Heart left ventricle (tissue), 16 donors: ENCODE measurements at regions not wholly inside any gene's neighbourhood (a gene's known extent, or its start where the extent isn't known, plus 50 kb on each side); places are given as distances from the start of the nearest gene placed in this dataset.

Source experiments
- ATAC-seq, 4 donors: fragments of 200-7000 bp; cut with Tn5 transposase; one replicate each; pipeline ENCODE4 v1.9.1; 2020 to 2022; ENCODE audit warnings: moderate library complexity in 4 of 4, mild to moderate bottlenecking in 3 of 4, moderate number of reproducible peaks in 1 of 4
- DNase-seq, 5 donors: peaks; one replicate each; pipeline ENCODE4 v3.0.0-alpha.2; 2020
- H3K27ac ChIP-seq, 12 donors: fragments of 200-600 bp; sonication (generic) in 4 of 12; one replicate each; pipeline versions ENCODE4 v1.5.0 to v1.8.0; 2016 to 2022; ENCODE audit warnings: mild to moderate bottlenecking in 2 of 12
- H3K27me3 ChIP-seq, 9 donors: fragments of 200-600 bp; sonication (generic) in 2 of 9; one replicate each; pipeline versions ENCODE4 v1.5.1 to v1.8.0; 2016 to 2022; ENCODE audit warnings: mild to moderate bottlenecking in 3 of 9
- H3K36me3 ChIP-seq, 9 donors: fragments of 200-600 bp; sonication (generic) in 2 of 9; one replicate each; pipeline versions ENCODE4 v1.5.0 to v1.8.0; 2018 to 2022; ENCODE audit warnings: mild to moderate bottlenecking in 2 of 9
- H3K4me1 ChIP-seq, 12 donors: fragments of 200-600 bp; sonication (generic) in 4 of 12; one replicate each; pipeline versions ENCODE4 v1.5.0 to v1.8.0; 2016 to 2022; ENCODE audit warnings: mild to moderate bottlenecking in 3 of 12
- H3K4me3 ChIP-seq, 12 donors: fragments of 200-600 bp; sonication (generic) in 4 of 12; one replicate each; pipeline versions ENCODE4 v1.5.0 to v1.8.0; 2017 to 2022; ENCODE audit warnings: mild to moderate bottlenecking in 9 of 12, moderate library complexity in 4 of 12
- H3K9me3 ChIP-seq, 12 donors: fragments of 200-600 bp; sonication (generic) in 4 of 12; one replicate each; pipeline versions ENCODE4 v1.5.0 to v1.8.0; 2016 to 2022; ENCODE audit warnings: mild to moderate bottlenecking in 1 of 12
- CTCF ChIP-seq, 12 donors: fragments of 200-600 bp; sonication (generic) in 4 of 12; IDR thresholded peaks; one replicate each; pipeline versions ENCODE4 v1.5.0 to v1.8.0; 2018 to 2022; ENCODE audit warnings: antibody characterized with exemption in 12 of 12, mild to moderate bottlenecking in 5 of 12
- POLR2A ChIP-seq, 2 donors: fragments of 450-650 bp; IDR thresholded peaks; one replicate each; pipeline ENCODE4 v1.6.1; 2017; ENCODE audit warnings: antibody characterized with exemption in 2 of 2, mild to moderate bottlenecking in 2 of 2, moderate library complexity in 2 of 2
- WGBS, 4 donors: extraction: QIAGEN DNeasy Blood & Tissue Kit in 2 of 4; methylation state at CpG; one replicate each; pipeline versions ENCODE4 v1.1.5 to v1.1.7; 2013 to 2018; 5-methylcytosine and 5-hydroxymethylcytosine counted together
- intact Hi-C, 10 donors: fragments of 100-400 bp; cut with DNase I; formaldehyde crosslinking; loops; one replicate each; pipeline versions ENCODE4 v1.11.1 to v1.14.2; 2022
- donor health status: ischemic (EF 13 %, LVEDD 7.1; RV severe dilation, severe dysfunction).
- donor health status: healthy with polysubstance abuse.
- donor health status: DM: no; HTN: yes; CAD: no.
- donor health status: DM: no; HTN: no; CAD: no.
- donor health status: ischemic (EF 25% LVEDD 6.9; RV normal size, moderate dysfunction).
- donor health status: ischemic (EF 25% LVEDD 5.7; RV mildly dilated, moderate dysfunction).
- donor health status: healthy.
- donor health status: DM: yes; HTN: yes; CAD: no.
- donor health status: ischemic (EF 35%, LVEDD 5.7; RV mildly dilated, moderate dysfunction).
- donor health status: nonischemic (EF 11% LVEDD 7.7; RV severe dilation, severe dysfunction).
- donor health status: DM: yes; HTN: yes; CAD: no.
- donor health status: PGD.
- donor health status: ischemic (EF 29% LVEDD 5.4; RV normal size, mild dysfunction).
- donor health status: nonischemic (EF 23%, LVEDD 6.1; RV moderate dilation, normal function).

- H3K4me3 ChIP-seq: peak overlapping the region in 2 of 12 donors; percentile 7 to 16
These were observed 90.7 kb upstream of the CCDC28A start for GRCh38 chr6:138682704-138683527.

GRCh38 chr6:138685257-138685656 is 88.3 kb upstream of the CCDC28A start:
- WGBS, 4 donors: 90 to 96% (median 93%) methylated on average over 2 of the region's 2 CpGs
- H3K27me3 ChIP-seq: no peaks in the 10 kb centered on the region
- ATAC-seq (no peak), DNase-seq (no peak)
- no peak overlapping the region for H3K27ac ChIP-seq
- H3K9me3 ChIP-seq: no peaks in the 10 kb centered on the region
- H3K4me3 ChIP-seq: no peak overlapping the region
- intact Hi-C loops: no loop called here
- TF ChIP-seq CTCF (IDR thresholded peaks at IDR 0.05): no peak
- no peak for TF ChIP-seq POLR2A (IDR thresholded peaks at IDR 0.05)
- no peaks in the 10 kb centered on the region for H3K4me1 ChIP-seq
- no peaks in the 10 kb centered on the region for H3K36me3 ChIP-seq

More at GRCh38 chr6:138682704-138683527, 90.7 kb upstream of the CCDC28A start:
- H3K9me3 ChIP-seq: no peaks in the 10 kb centered on the region
- no peaks in the 10 kb centered on the region for H3K27me3 ChIP-seq
- TF ChIP-seq CTCF (IDR thresholded peaks at IDR 0.05) (no peak), POLR2A (IDR thresholded peaks at IDR 0.05) (no peak)
- peak in 1 of 5 donors; percentile 27 for DNase-seq
- H3K36me3 ChIP-seq: no peaks in the 10 kb centered on the region
- peak overlapping the region in 4 of 12 donors; percentile 23 to 56 (median 32) for H3K27ac ChIP-seq
- WGBS, 4 donors: 78 to 85% (median 82%) methylated on average over 25 to 26 of the region's 26 CpGs
- peak in 2 of 4 donors; percentile 42 to 45 for ATAC-seq
- no peaks in the 10 kb centered on the region for H3K4me1 ChIP-seq
- intact Hi-C loops: no loop called here

GRCh38 chr6:138685781-138686180 is 87.8 kb upstream of the CCDC28A start:
- H3K9me3 ChIP-seq: no peaks in the 10 kb centered on the region
- ATAC-seq (no peak), DNase-seq (no peak)
- intact Hi-C loops: no loop called here
- H3K27me3 ChIP-seq: no peaks in the 10 kb centered on the region
- H3K27ac ChIP-seq: no peak overlapping the region
- no peaks in the 10 kb centered on the region for H3K4me1 ChIP-seq
- no peaks in the 10 kb centered on the region for H3K36me3 ChIP-seq
- TF ChIP-seq POLR2A (IDR thresholded peaks at IDR 0.05) (no peak), CTCF (IDR thresholded peaks at IDR 0.05) (no peak)
- no peak overlapping the region for H3K4me3 ChIP-seq

GRCh38 chr6:138688580-138688979 is 85.0 kb upstream of the CCDC28A start:
- WGBS, 4 donors: 85 to 95% (median 86%) methylated on average over 4 of the region's 4 CpGs
- peaks cover 0 to 17% (median 2%) of the 10 kb centered on the region in 12 donors for H3K4me1 ChIP-seq
- H3K36me3 ChIP-seq: no peaks in the 10 kb centered on the region
- ATAC-seq: no peak
- intact Hi-C loops: no loop called here
- TF ChIP-seq POLR2A (IDR thresholded peaks at IDR 0.05): no peak
- no peak for TF ChIP-seq CTCF (IDR thresholded peaks at IDR 0.05)
- DNase-seq: no peak
- no peak overlapping the region for H3K27ac ChIP-seq
- no peaks in the 10 kb centered on the region for H3K9me3 ChIP-seq
- H3K4me3 ChIP-seq: no peak overlapping the region
- no peaks in the 10 kb centered on the region for H3K27me3 ChIP-seq
